Fibroblast of upper back skin (primary cell): ENCODE measurements at regions not wholly inside any gene's neighbourhood (a gene's known extent, or its start where the extent isn't known, plus 50 kb on each side); places are given as distances from the start of the nearest gene placed in this dataset.
A peak's percentile ranks its signal among the peaks of the same experiment; 100 is the strongest.

ENCODE experiments used
- DNase-seq: peaks from one replicate; pipeline ENCODE4 v3.0.0-alpha.2; 2013

DNA sequence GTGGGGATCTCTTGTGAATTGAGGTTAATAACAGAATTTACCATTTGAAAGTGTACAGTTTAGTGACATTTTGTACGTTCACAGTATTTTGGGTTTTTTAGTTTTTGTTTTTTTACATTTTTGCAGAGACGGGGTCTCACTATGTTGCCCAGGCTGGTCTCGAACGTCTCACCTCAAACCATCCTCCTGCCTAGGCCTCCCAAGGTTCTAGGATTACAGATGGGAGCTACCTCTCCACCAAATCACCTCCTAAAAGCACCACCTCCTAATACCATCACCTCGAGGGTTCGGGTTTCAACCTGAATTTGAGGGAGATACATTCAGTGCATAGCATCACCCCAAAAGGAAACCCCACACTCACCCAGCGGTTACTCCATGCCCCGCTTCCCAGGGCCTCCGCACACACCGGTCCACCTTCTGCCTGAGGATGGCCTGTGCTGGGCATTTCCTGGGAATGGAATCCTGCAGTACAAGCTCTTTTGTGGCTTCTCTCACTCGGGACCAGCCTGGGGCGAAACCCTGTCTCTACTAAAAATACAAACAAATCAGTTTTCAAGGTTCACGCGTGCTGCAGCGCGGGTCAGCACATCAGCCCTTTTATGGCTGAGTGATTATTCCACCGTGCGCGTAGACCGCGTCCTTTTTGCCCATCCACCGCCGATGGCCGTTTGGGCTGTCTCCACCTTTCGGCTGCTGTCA, 182.7 kb upstream of the CIBAR2 start:
- DNase-seq = no peak

DNA sequence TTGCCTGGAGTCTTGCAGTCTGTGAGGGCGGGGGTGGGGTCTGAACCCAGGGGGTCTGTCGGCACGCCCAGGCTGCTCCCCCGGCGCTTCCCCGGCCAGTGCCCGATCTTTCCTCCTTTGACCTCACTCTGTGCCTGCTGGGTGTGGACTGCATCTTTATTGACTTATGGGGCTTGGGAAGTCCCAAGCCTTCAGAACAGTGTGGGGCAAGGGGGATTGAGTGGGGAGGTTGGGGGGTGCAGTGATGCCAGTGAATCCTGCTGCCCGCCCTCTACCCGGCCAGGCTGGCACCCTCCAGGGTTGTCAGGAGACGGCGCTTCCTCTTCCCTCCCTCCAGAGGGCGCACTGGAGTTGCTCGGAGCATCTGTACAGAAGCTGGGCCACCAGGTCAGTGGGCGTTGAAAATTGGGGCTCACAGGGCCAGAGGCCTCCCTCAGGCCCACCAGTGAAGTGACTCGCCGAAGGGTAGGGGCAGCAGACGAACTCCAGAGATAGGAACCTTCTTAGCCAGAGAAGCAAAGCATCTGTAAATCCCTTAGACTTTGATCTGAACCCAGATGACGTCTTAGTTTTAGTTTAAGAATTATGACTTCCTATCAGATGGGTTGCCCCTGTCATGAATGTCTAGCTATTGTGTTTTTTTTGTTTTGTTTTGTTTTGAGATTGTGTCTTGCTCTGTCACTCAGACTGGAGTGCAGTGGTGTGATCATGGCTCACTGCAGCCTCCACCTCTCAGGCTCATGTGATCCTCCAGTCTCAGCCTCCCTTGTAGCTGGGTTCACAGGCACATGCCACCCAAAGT, 184.8 kb upstream of the CIBAR2 start:
- DNase-seq = no peak

- no peak for DNase-seq
These were observed 185.6 kb upstream of the CIBAR2 start for GRCh38 chr16:85297881-85298280.

GRCh38 chr16:85300406-85300968, 188.2 kb upstream of the CIBAR2 start:
- no peak for DNase-seq

DNA sequence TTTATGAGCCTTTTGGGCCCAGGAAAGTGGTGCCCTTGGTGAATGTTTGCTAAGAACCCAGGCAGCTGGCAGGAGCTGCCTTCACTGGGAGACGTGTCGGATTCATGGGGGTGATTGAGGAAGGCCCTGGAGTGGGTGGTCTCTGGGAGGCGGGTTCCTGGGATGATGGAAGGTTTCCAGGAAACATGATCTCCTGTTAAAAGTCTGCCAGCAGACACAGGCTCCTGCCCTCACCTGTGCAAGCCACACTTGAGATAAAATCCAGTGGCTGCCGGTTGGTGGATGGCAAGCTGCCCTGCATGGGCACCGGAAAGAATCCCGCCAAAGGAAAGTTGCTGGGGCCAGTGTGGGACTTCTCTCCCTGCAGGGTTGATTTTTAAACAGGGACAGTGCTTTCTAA, 189.0 kb upstream of the CIBAR2 start:
- DNase-seq = no peak

DNA sequence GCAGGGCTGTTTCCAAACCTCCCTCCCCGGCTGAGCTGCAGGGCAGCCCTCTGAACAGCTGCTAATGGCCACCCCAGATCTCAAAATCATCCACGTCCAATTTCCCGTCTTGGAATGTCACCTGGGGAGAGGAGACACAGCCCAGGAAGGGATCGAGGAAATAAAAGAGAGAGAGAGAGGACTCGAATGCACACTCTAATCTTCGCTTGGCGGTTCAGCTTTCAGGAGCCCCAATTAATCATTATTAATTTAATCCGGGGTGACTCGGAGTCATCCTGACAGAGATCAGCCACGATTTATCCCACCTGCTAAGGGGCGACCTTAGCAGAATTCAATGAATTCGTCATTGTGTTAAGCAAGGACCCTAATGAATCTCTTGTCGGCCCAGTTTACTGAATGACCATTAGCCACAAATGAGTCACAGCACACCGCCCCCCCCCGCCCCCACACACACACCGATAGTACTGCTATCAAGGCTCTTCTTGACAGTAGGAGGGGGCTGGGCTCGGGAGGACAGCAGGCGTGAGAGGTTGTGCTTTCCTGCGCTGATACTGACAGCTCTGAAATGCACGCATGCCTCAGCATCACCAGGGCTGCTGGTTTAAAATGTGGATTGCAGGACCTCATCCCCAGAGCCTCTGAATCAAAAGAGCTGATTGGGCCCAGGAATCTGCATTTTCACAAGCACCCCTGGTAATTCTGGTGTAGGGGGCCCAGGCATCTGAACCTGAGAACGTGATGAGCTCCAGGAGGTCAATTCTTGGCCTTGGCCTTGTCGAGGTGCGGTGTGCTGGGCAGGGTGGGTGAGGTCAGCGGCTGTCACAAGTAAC, 190.0 kb upstream of the CIBAR2 start:
- peak; percentile 29 for DNase-seq

- DNase-seq = no peak
These were observed 190.6 kb upstream of the CIBAR2 start for GRCh38 chr16:85302848-85303353.

- peak; percentile 45 for DNase-seq
These were observed 191.1 kb upstream of the CIBAR2 start for GRCh38 chr16:85303354-85303883.

- DNase-seq = no peak
These were observed 192.1 kb upstream of the CIBAR2 start for GRCh38 chr16:85304337-85304736.

GRCh38 chr16:85306071-85306792, 194.0 kb upstream of the CIBAR2 start:
- DNase-seq = peak; percentile 74

- DNase-seq = no peak
These were observed 194.7 kb upstream of the CIBAR2 start for GRCh38 chr16:85306793-85307551.

GRCh38 chr16:85307552-85308364, 195.5 kb upstream of the CIBAR2 start:
- DNase-seq = no peak

DNA sequence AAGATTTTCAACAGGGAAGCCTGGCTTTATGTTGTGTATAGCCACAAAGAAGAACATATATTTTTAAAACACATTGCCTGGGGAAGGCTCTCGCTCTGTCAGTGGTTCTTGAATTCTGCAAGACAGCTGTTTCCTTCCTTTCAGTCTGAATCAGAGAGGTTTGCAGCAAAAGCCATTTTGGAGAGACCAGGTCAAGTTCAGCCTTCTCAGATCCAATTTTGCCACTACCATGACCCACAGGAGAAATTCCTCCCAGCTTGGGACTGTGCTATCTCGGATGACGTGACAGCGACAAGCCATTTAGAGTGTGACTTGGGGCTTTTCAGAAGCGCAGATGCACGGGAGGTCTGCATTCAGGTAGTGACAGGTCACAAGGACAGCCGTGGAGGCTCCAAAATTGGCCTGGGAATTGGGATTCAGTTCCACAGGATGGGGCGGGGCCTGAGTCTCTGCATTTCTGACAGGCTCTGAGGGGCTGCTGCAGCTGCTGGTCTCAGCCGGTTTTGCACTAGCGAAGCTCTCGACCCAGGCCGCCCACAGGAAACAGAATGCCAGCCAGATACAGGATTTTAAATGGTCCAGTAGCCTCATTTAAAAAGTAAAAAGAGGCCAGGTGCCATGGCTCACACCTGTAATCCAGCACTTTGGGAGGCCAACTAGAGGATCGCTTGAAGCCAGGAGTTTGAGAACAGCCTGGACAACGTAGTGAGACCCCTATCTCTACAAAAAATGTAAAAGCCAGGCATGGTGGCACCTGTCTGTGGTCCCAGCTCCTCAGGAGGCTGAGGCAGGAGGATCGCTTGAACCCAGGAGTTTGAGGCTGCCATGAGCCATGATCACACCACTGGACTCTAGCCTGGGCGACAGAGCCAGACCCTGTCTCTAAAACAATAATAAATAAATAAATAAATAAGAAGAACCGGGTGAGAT, 196.6 kb upstream of the CIBAR2 start:
- no peak for DNase-seq

- DNase-seq = no peak
These were observed 197.7 kb upstream of the CIBAR2 start for GRCh38 chr16:85309656-85310587.

DNA sequence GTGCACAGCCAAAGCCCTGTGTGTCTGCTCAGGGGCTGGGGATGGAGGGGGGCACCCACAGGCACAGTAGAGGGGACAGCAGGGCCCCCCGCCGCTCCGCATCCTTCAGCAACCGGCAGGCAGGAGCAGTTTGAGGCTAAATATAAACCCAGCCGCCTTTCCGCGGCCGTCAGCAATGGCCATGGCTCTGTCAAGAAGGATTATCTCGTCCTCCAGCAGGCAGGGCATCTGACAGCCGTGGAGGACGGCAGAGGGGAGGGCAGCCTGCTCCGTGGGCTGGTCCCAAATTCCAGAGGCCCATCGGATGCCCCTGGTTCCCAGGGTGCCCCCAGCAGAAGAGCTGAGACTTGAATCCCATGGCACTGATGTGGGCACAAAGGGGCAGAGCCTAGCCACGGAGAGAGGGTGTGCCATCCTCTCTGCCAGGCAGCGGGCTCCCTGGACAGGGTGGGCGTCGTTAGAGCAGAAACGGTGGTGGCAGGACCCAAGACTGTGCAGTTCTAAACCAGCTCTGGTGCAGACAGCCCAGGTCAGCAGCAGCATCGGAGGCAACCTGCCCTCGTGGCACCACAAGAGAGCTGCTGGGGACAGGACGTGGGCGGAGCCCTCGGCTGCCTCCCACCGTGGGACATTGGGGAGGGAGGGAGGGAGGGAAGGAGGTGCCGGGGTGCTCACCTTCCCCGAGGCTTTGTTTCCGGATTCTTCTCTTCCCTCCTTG, 198.8 kb upstream of the CIBAR2 start:
- no peak for DNase-seq

DNA sequence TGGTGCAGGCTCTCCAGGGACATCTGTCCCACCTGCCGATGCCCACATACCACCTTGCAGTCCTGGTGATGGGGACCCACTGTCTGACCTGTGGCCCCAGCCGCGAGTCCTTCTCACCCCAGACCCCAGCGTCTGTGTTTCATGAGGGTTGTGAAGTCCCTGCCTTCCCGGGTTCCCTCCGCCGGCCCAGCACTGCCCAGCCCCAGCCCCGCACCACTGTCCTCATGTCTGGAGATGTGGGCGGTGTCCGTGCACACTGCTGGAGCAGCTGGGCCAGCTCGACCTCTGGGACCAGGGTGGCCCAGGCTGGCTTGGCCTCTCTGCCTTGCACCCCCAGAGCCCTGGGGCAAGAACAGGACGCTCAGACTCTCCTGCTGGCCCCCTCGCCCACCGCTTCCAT, 199.5 kb upstream of the CIBAR2 start:
- DNase-seq = no peak

GRCh38 chr16:85312174-85312573, 199.9 kb upstream of the CIBAR2 start:
- DNase-seq = no peak
